ENCODE measurements at regions not wholly inside any gene's neighbourhood (a gene's known extent, or its start where the extent isn't known, plus 50 kb on each side); places are given as distances from the start of the nearest gene placed in this dataset.

DNA sequence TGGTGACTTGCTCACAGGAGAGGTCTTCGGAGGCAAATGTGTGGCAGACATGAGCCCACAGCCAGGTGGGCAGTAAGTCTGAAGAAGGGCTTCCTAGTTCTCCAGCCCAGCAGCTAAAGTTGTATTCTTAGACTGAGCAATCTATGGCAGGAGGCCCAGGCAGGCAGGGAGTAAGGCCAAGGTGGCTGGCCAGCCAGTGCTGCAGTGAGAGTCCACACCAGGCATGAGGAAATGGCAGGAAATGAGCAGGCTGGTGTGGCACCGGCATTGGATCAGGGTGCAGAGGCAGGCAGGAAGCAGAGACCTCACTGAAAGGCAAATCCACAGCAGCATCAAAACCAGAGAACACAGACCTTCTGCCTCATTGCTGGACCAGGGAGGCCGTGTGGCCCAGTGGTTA is 84.6 kb upstream of the PDE1C start:
- ATAC-seq (ENCODE audit: low FRiP score) = no peak
- DNase-seq (ENCODE audit: low spot score) = no peak
- TF ChIP-seq CTCF (IDR thresholded peaks at IDR 0.05) = no peak

DNA sequence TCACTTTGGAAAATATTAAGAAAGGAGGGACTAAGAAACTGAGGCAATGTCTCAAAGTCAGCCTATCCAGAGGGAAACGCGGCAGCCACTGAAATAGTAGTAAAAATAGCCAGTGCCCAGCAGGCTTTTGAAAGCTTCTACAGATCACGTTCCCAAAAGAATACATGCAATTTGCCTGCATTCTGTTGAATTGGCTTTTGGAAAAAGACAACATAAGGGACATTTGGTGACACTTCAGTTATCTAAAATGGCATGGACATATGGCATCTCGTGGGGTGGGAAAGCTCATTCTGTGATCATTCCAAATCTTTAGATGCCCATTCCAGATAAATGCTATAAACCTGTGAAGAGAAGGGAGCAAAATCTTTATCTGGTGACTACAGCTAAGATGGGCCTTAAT is 82.8 kb upstream of the PDE1C start:
- no peak for TF ChIP-seq CTCF (IDR thresholded peaks at IDR 0.05)
- no peak for ATAC-seq (ENCODE audit: low FRiP score)
- DNase-seq (ENCODE audit: low spot score) = no peak

GRCh38 chr7:32152576-32152975 is 82.4 kb upstream of the PDE1C start:
- no peak for TF ChIP-seq CTCF (IDR thresholded peaks at IDR 0.05)

GRCh38 chr7:32150589-32150988 is 80.4 kb upstream of the PDE1C start:
- no peak for ATAC-seq (ENCODE audit: low FRiP score)

More at GRCh38 chr7:32152576-32152975, 82.4 kb upstream of the PDE1C start:
- DNase-seq (ENCODE audit: low spot score) (no peak), ATAC-seq (ENCODE audit: low FRiP score) (no peak)

GRCh38 chr7:32150039-32150438 is 79.8 kb upstream of the PDE1C start:
- DNase-seq (ENCODE audit: low spot score) (no peak), ATAC-seq (ENCODE audit: low FRiP score) (no peak)
- TF ChIP-seq CTCF (IDR thresholded peaks at IDR 0.05) = no peak

More at GRCh38 chr7:32150589-32150988, 80.4 kb upstream of the PDE1C start:
- DNase-seq (ENCODE audit: low spot score) = no peak
- TF ChIP-seq CTCF (IDR thresholded peaks at IDR 0.05) = no peak

GRCh38 chr7:32147546-32148268 is 77.5 kb upstream of the PDE1C start:
- ATAC-seq (ENCODE audit: low FRiP score) (no peak), DNase-seq (ENCODE audit: low spot score) (no peak)
- TF ChIP-seq CTCF (IDR thresholded peaks at IDR 0.05) = no peak

DNA sequence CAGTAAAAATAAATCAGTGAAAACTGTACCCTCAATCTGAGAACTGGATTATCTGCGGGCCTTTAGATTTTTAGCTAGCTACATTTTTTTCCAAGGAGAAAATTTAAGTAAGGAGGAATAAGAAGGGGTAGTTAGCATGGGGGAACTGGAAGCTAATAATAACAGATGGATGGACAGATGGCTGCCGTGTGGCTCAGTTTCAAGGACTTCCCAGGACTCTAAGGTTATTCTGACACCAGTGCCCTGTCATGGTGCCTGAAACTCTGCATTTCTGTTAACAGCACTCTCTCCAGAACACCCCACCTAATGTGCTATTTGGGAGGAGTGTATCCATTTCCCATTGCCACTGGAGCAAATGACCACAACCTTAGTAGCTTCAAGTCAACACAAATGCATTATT is 75.7 kb upstream of the PDE1C start:
- ATAC-seq (ENCODE audit: low FRiP score) = no peak
- TF ChIP-seq CTCF (IDR thresholded peaks at IDR 0.05) = no peak

More for the DNA sequence above, 75.7 kb upstream of the PDE1C start:
- no peak for DNase-seq (ENCODE audit: low spot score)

Measured in omental fat pad (tissue), 3 donors.